ENCODE measurements at regions not wholly inside any gene's neighbourhood (a gene's known extent, or its start where the extent isn't known, plus 50 kb on each side); places are given as distances from the start of the nearest gene placed in this dataset.

- TF ChIP-seq ZBTB11 (CRISPR knock-in tag; IDR thresholded peaks at IDR 0.05) (no peak), EP300 (IDR thresholded peaks at IDR 0.05; ENCODE audit: borderline replicate concordance in 1 of 2, control insufficient read depth in 1 of 2, low read depth in 2 of 2, low read length in 2 of 2) (no peak), POLR2AphosphoS2 (IDR thresholded peaks at IDR 0.05; ENCODE audit: low read depth, low read length) (no peak), ZNF217 (IDR thresholded peaks at IDR 0.05) (no peak), ZNF274 (IDR thresholded peaks at IDR 0.05; ENCODE audit: insufficient read depth, insufficient read length) (no peak), SPI1 (IDR thresholded peaks at IDR 0.05; ENCODE audit: borderline replicate concordance, insufficient read depth, low read depth, low read length) (no peak)
These were observed 310.6 kb downstream of the SEMA3D start (continued) for GRCh38 chr7:84876061-84876821.

DNA sequence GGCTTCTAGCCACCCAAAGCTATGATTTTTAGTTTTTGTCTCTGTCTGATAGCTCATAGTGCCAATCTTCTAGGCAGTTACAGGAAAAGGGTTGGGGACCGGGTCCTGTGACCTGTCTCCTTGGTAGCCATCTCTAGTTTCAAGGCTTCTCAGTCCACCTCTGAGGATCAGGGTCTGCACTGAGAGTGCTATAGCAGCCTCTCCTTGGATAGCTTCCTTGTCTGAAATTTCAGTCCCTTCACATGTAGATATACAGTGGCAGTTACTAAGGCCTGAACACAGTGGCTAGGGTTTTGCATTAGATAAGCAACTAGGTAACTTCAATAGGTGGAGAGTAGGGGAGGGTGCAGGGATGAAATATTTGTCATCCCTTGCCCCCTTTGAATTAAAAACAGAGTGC lies 321.3 kb downstream of the SEMA3D start:
- no peaks in the 10 kb centered on the region for H4K20me1 ChIP-seq (ENCODE audit: control insufficient read depth, insufficient read depth)
- ChIA-PET CTCF (no interaction called here), RAD21 (ENCODE audit: unreplicated experiment) (no interaction called here), SMC1A (ENCODE audit: uncharacterized antibody, unreplicated experiment) (no interaction called here), POLR2A (no interaction called here)
- in situ Hi-C loops (cut with MboI) (no loop called here), intact Hi-C loops (cut with micrococcal nuclease; ENCODE audit: unreplicated experiment) (no loop called here)
- H3K79me2 ChIP-seq (ENCODE audit: control insufficient read depth, insufficient read depth, low read length), result no peaks in the 10 kb centered on the region
- no peaks in the 10 kb centered on the region for H3K9me3 ChIP-seq (replicated peaks; ENCODE audit: control insufficient read depth, insufficient read depth, low read length)
- ATAC-seq, result no peak
- DNase-seq (ENCODE audit: low read depth, low spot score), result no peak
- H3K4me1 ChIP-seq (ENCODE audit: control insufficient read depth, insufficient read depth, low read length), result no peaks in the 10 kb centered on the region
- no peak overlapping the region for H3K4me3 ChIP-seq
- WGBS (ENCODE audit: insufficient coverage, insufficient replicate concordance, low lambda C conversion rate, missing lambda C conversion rate), result 0% methylated on average over 1 of the region's 1 CpG
- H3K4me2 ChIP-seq (ENCODE audit: control insufficient read depth, insufficient read depth), result no peak overlapping the region
- BruUV-seq (replicated peaks), result no TSS peak
- no peak overlapping the region for H3K27ac ChIP-seq (ENCODE audit: control insufficient read depth, insufficient read depth)
- H3K9ac ChIP-seq (ENCODE audit: control insufficient read depth, insufficient read depth, low read length), result no peak overlapping the region
- H3K36me3 ChIP-seq (ENCODE audit: control insufficient read depth in 2 of 2, insufficient read depth in 2 of 2, low read length in 1 of 2), result no peaks in the 10 kb centered on the region
- no peak overlapping the region for H2AFZ ChIP-seq (ENCODE audit: control insufficient read depth, low read depth, low read length)
- H3K27me3 ChIP-seq (replicated peaks in 1 of 2; ENCODE audit: control insufficient read depth in 2 of 2, insufficient read depth in 2 of 2, low read length in 1 of 2), result no peaks in the 10 kb centered on the region
- FAIRE-seq, result no peak
- no peak for TF ChIP-seq IKZF2 (IDR thresholded peaks at IDR 0.05)
- TF ChIP-seq, protein P1, sequence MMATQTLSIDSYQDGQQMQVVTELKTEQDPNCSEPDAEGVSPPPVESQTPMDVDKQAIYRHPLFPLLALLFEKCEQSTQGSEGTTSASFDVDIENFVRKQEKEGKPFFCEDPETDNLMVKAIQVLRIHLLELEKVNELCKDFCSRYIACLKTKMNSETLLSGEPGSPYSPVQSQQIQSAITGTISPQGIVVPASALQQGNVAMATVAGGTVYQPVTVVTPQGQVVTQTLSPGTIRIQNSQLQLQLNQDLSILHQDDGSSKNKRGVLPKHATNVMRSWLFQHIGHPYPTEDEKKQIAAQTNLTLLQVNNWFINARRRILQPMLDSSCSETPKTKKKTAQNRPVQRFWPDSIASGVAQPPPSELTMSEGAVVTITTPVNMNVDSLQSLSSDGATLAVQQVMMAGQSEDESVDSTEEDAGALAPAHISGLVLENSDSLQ (IDR thresholded peaks at IDR 0.05), result no peak
- TF ChIP-seq FOXK2 (IDR thresholded peaks at IDR 0.05), result no peak
- no peak for TF ChIP-seq ZNF207 (IDR thresholded peaks at IDR 0.05; ENCODE audit: borderline replicate concordance)
- TF ChIP-seq, protein P2, sequence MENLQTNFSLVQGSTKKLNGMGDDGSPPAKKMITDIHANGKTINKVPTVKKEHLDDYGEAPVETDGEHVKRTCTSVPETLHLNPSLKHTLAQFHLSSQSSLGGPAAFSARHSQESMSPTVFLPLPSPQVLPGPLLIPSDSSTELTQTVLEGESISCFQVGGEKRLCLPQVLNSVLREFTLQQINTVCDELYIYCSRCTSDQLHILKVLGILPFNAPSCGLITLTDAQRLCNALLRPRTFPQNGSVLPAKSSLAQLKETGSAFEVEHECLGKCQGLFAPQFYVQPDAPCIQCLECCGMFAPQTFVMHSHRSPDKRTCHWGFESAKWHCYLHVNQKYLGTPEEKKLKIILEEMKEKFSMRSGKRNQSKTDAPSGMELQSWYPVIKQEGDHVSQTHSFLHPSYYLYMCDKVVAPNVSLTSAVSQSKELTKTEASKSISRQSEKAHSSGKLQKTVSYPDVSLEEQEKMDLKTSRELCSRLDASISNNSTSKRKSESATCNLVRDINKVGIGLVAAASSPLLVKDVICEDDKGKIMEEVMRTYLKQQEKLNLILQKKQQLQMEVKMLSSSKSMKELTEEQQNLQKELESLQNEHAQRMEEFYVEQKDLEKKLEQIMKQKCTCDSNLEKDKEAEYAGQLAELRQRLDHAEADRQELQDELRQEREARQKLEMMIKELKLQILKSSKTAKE (IDR thresholded peaks at IDR 0.05; ENCODE audit: low read depth, poor library complexity, severe bottlenecking), result no peak
- no peak for TF ChIP-seq CHD1 (IDR thresholded peaks at IDR 0.05; ENCODE audit: low read depth, low read length)
- TF ChIP-seq E2F4 (IDR thresholded peaks at IDR 0.05; ENCODE audit: low read depth, low read length), result no peak
- TF ChIP-seq HCFC1 (IDR thresholded peaks at IDR 0.05; ENCODE audit: low read length), result no peak
- TF ChIP-seq NR2C1 (IDR thresholded peaks at IDR 0.05), result no peak
- TF ChIP-seq YBX1 (IDR thresholded peaks at IDR 0.05), result no peak

Data from GM12878 (cell line).